GM23338 (cell line): ENCODE measurements at regions not wholly inside any gene's neighbourhood (a gene's known extent, or its start where the extent isn't known, plus 50 kb on each side); places are given as distances from the start of the nearest gene placed in this dataset.

Experiments
- ATAC-seq: fragments of 200-7000 bp; cut with Tn5 transposase; 3 replicates; pipeline ENCODE4 v1.9.1; 2020
- DNase-seq: peaks from one replicate; pipeline ENCODE4 v3.0.0-alpha.2; 2015; ENCODE audit warnings: low spot score
- H2AFZ ChIP-seq: fragments of 200-600 bp; sonication (generic); 2 replicates; pipeline ENCODE4 v1.8.0; 2016; ENCODE audit warnings: antibody characterized with exemption, mild to moderate bottlenecking, moderate library complexity
- H3F3A ChIP-seq: fragments of 200-600 bp; sonication (generic); replicated peaks from 2 replicates; pipeline ENCODE4 v1.8.0; 2017; ENCODE audit warnings: antibody characterized with exemption, mixed run types, low read depth
- H3K27ac ChIP-seq: fragments of 200-600 bp; sonication (generic); 2 replicates; pipeline ENCODE4 v1.6.1; 2016; ENCODE audit warnings: low read depth
- H3K27me3 ChIP-seq: fragments of 200-600 bp; sonication (generic); 2 replicates; pipeline ENCODE4 v1.8.0; 2016; ENCODE audit warnings: mild to moderate bottlenecking, mixed run types, moderate library complexity; ENCODE audit not compliant: insufficient read depth
- H3K36me3 ChIP-seq: fragments of 200-600 bp; sonication (generic); 2 replicates; pipeline ENCODE4 v1.8.0; 2016; ENCODE audit warnings: mild to moderate bottlenecking; ENCODE audit not compliant: insufficient read depth
- H3K4me1 ChIP-seq: fragments of 200-600 bp; sonication (generic); 2 replicates; pipeline ENCODE4 v1.8.0; 2016; ENCODE audit warnings: mild to moderate bottlenecking, moderate library complexity; ENCODE audit not compliant: insufficient read depth
- H3K4me2 ChIP-seq: fragments of 200-600 bp; sonication (generic); 2 replicates; pipeline ENCODE4 v1.7.1; 2017; ENCODE audit warnings: mixed run types
- H3K4me3 ChIP-seq: fragments of 200-600 bp; sonication (generic); 2 replicates; pipeline ENCODE4 v1.6.1; 2016; ENCODE audit warnings: mixed run types
- H3K79me2 ChIP-seq: fragments of 200-600 bp; sonication (generic); replicated peaks from 2 replicates; pipeline ENCODE4 v1.8.0; 2017; ENCODE audit warnings: mild to moderate bottlenecking; ENCODE audit not compliant: insufficient read depth
- H3K9me2 ChIP-seq: fragments of 200-600 bp; sonication (generic); 2 replicates; pipeline ENCODE4 v1.8.0; 2017; ENCODE audit not compliant: insufficient read depth
- H4K20me1 ChIP-seq: fragments of 200-600 bp; sonication (generic); replicated peaks from 2 replicates; pipeline ENCODE4 v1.8.0; 2017; ENCODE audit warnings: mild to moderate bottlenecking; ENCODE audit not compliant: insufficient read depth
- H3K27ac Mint-ChIP-seq: 2 replicates; pipeline ENCODE4 v1.8.0; 2020; ENCODE audit warnings: inconsistent platforms, mild to moderate bottlenecking, moderate library complexity, mixed read lengths
- H3K27me3 Mint-ChIP-seq: 3 replicates; pipeline ENCODE4 v1.8.0; 2022; ENCODE audit warnings: low read depth, mild to moderate bottlenecking, moderate library complexity, mixed read lengths, inconsistent platforms; ENCODE audit not compliant: insufficient read depth, poor library complexity
- H3K36me3 Mint-ChIP-seq: 3 replicates; pipeline ENCODE4 v1.8.0; 2021; ENCODE audit warnings: low read depth, mild to moderate bottlenecking, inconsistent platforms, moderate library complexity, mixed read lengths
- H3K4me1 Mint-ChIP-seq: 3 replicates; pipeline ENCODE4 v1.8.0; 2020; ENCODE audit warnings: mild to moderate bottlenecking, inconsistent platforms, mixed read lengths
- H3K4me3 Mint-ChIP-seq: 3 replicates; pipeline ENCODE4 v1.8.0; 2021; ENCODE audit warnings: moderate library complexity, mild to moderate bottlenecking, inconsistent platforms, mixed read lengths
- H3K9me3 Mint-ChIP-seq: 3 replicates; pipeline ENCODE4 v1.8.0; 2020; ENCODE audit warnings: moderate library complexity, mild to moderate bottlenecking, inconsistent platforms, mixed read lengths
- CREB1 ChIP-seq: fragments of 250-450 bp; sonication (Bioruptor Pico); IDR thresholded peaks from 2 replicates; pipeline ENCODE4 v1.5.0; 2020; ENCODE audit warnings: low read depth, mild to moderate bottlenecking, moderate library complexity
- CTCF ChIP-seq, 2 experiments: fragments of 200-600 bp in 1 of 2; sonication (generic) in 1 of 2; conservative IDR thresholded peaks; 2 replicates each; pipeline versions ENCODE4 v1.5.1 to v1.6.1; 2016 to 2017; ENCODE audit warnings: antibody characterized with exemption in 2 of 2, low read depth in 2 of 2, mild to moderate bottlenecking in 2 of 2, moderate library complexity in 1 of 2
- ETS1 ChIP-seq: IDR thresholded peaks from 2 replicates; pipeline ENCODE4 v1.6.1; 2016; ENCODE audit warnings: antibody characterized with exemption
- EZH2 ChIP-seq: fragments of 200-600 bp; sonication (generic); IDR thresholded peaks from one replicate; pipeline ENCODE4 v1.8.0; 2017; ENCODE audit warnings: antibody characterized with exemption, mild to moderate bottlenecking, low read depth; ENCODE audit not compliant: unreplicated experiment
- EZH2phosphoT487 ChIP-seq: fragments of 200-600 bp; sonication (generic); IDR thresholded peaks from one replicate; pipeline ENCODE4 v1.8.1; 2018; ENCODE audit warnings: antibody characterized with exemption; ENCODE audit not compliant: unreplicated experiment
- JUNB ChIP-seq: IDR thresholded peaks from one replicate; pipeline ENCODE4 v1.6.1; 2016; ENCODE audit warnings: antibody characterized with exemption; ENCODE audit not compliant: unreplicated experiment
- NANOG ChIP-seq: IDR thresholded peaks from 2 replicates; pipeline ENCODE4 v1.6.1; 2016; ENCODE audit warnings: antibody characterized with exemption, borderline replicate concordance
- POLR2AphosphoS5 ChIP-seq: IDR thresholded peaks from 2 replicates; pipeline ENCODE4 v1.6.1; 2016; ENCODE audit warnings: antibody characterized with exemption, low read depth
- STAT1 ChIP-seq: IDR thresholded peaks from one replicate; pipeline ENCODE4 v1.6.1; 2016; ENCODE audit warnings: antibody characterized with exemption; ENCODE audit not compliant: unreplicated experiment
- ZNF114 ChIP-seq: fragments of 250-450 bp; sonication (Bioruptor Pico); IDR thresholded peaks from 2 replicates; pipeline ENCODE4 v1.5.0; 2020; ENCODE audit warnings: mild to moderate bottlenecking, moderate library complexity
- ZNF331 ChIP-seq: fragments of 250-450 bp; sonication (Bioruptor Pico); IDR thresholded peaks from 2 replicates; pipeline ENCODE4 v1.5.0; 2020; ENCODE audit warnings: low read depth, mild to moderate bottlenecking, moderate library complexity
- TF ChIP-seq, protein P1 (sequence below): fragments of 250-450 bp; sonication (Bioruptor Pico); IDR thresholded peaks from 2 replicates; pipeline ENCODE4 v1.5.0; 2020; ENCODE audit warnings: mild to moderate bottlenecking, moderate library complexity
- TF ChIP-seq, protein P2 (sequence below): IDR thresholded peaks from one replicate; pipeline ENCODE4 v1.6.1; 2018; ENCODE audit warnings: antibody characterized with exemption; ENCODE audit not compliant: unreplicated experiment

DNA sequence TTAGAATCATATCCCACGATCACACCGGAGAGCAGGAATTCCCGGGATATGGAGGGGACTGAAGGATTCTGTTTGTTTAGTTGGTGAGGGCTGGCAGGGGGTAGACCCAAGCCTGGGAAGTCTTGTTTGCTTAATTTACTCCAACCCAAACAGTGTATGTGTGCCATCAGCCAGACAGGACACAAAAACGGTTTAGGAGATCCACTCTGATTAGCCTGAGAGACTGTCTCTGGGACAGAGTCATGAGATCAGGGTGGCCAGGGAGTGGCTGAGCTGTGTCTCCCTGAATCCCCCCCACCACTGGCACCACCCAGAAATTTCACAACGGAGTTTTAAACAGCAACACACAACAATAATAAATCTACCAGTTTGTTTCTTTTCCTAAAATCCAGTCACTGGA, 127.0 kb downstream of the RBFOX3 start:
- Mint-ChIP-seq H3K27me3 (peaks cover 15% of the 10 kb centered on the region), H3K9me3 (no peaks in the 10 kb centered on the region; the same call in 2 of the 3 replicates)

More for the DNA sequence above, 127.0 kb downstream of the RBFOX3 start:
- no peak overlapping the region for H3K27ac ChIP-seq
- H3K4me3 Mint-ChIP-seq = no peak overlapping the region; the same call in 2 of the 3 replicates
- TF ChIP-seq CTCF (conservative IDR thresholded peaks at IDR 0.05; ENCODE audit: low read depth in 2 of 2) = no peak
- no peak for TF ChIP-seq STAT1
- no peak for TF ChIP-seq CREB1 (CRISPR knock-in tag)
- TF ChIP-seq ETS1 = no peak
- TF ChIP-seq JUNB = no peak
- no peak for TF ChIP-seq NANOG
- no peak for TF ChIP-seq ZNF114
- no peak for TF ChIP-seq EZH2phosphoT487
- TF ChIP-seq ZNF331 (CRISPR knock-in tag) = no peak
- TF ChIP-seq, protein P1, sequence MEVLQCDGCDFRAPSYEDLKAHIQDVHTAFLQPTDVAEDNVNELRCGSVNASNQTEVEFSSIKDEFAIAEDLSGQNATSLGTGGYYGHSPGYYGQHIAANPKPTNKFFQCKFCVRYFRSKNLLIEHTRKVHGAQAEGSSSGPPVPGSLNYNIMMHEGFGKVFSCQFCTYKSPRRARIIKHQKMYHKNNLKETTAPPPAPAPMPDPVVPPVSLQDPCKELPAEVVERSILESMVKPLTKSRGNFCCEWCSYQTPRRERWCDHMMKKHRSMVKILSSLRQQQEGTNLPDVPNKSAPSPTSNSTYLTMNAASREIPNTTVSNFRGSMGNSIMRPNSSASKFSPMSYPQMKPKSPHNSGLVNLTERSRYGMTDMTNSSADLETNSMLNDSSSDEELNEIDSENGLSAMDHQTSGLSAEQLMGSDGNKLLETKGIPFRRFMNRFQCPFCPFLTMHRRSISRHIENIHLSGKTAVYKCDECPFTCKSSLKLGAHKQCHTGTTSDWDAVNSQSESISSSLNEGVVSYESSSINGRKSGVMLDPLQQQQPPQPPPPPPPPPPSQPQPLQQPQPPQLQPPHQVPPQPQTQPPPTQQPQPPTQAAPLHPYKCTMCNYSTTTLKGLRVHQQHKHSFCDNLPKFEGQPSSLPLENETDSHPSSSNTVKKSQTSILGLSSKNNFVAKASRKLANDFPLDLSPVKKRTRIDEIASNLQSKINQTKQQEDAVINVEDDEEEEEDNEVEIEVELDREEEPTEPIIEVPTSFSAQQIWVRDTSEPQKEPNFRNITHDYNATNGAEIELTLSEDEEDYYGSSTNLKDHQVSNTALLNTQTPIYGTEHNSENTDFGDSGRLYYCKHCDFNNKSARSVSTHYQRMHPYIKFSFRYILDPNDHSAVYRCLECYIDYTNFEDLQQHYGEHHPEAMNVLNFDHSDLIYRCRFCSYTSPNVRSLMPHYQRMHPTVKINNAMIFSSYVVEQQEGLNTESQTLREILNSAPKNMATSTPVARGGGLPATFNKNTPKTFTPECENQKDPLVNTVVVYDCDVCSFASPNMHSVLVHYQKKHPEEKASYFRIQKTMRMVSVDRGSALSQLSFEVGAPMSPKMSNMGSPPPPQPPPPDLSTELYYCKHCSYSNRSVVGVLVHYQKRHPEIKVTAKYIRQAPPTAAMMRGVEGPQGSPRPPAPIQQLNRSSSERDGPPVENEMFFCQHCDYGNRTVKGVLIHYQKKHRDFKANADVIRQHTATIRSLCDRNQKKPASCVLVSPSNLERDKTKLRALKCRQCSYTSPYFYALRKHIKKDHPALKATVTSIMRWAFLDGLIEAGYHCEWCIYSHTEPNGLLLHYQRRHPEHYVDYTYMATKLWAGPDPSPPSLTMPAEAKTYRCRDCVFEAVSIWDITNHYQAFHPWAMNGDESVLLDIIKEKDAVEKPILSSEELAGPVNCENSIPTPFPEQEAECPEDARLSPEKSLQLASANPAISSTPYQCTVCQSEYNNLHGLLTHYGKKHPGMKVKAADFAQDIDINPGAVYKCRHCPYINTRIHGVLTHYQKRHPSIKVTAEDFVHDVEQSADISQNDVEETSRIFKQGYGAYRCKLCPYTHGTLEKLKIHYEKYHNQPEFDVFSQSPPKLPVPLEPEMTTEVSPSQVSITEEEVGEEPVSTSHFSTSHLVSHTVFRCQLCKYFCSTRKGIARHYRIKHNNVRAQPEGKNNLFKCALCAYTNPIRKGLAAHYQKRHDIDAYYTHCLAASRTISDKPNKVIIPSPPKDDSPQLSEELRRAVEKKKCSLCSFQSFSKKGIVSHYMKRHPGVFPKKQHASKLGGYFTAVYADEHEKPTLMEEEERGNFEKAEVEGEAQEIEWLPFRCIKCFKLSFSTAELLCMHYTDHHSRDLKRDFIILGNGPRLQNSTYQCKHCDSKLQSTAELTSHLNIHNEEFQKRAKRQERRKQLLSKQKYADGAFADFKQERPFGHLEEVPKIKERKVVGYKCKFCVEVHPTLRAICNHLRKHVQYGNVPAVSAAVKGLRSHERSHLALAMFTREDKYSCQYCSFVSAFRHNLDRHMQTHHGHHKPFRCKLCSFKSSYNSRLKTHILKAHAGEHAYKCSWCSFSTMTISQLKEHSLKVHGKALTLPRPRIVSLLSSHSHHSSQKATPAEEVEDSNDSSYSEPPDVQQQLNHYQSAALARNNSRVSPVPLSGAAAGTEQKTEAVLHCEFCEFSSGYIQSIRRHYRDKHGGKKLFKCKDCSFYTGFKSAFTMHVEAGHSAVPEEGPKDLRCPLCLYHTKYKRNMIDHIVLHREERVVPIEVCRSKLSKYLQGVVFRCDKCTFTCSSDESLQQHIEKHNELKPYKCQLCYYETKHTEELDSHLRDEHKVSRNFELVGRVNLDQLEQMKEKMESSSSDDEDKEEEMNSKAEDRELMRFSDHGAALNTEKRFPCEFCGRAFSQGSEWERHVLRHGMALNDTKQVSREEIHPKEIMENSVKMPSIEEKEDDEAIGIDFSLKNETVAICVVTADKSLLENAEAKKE = no peak
- no peak for TF ChIP-seq POLR2AphosphoS5
- TF ChIP-seq EZH2 = no peak
- TF ChIP-seq, protein P2, sequence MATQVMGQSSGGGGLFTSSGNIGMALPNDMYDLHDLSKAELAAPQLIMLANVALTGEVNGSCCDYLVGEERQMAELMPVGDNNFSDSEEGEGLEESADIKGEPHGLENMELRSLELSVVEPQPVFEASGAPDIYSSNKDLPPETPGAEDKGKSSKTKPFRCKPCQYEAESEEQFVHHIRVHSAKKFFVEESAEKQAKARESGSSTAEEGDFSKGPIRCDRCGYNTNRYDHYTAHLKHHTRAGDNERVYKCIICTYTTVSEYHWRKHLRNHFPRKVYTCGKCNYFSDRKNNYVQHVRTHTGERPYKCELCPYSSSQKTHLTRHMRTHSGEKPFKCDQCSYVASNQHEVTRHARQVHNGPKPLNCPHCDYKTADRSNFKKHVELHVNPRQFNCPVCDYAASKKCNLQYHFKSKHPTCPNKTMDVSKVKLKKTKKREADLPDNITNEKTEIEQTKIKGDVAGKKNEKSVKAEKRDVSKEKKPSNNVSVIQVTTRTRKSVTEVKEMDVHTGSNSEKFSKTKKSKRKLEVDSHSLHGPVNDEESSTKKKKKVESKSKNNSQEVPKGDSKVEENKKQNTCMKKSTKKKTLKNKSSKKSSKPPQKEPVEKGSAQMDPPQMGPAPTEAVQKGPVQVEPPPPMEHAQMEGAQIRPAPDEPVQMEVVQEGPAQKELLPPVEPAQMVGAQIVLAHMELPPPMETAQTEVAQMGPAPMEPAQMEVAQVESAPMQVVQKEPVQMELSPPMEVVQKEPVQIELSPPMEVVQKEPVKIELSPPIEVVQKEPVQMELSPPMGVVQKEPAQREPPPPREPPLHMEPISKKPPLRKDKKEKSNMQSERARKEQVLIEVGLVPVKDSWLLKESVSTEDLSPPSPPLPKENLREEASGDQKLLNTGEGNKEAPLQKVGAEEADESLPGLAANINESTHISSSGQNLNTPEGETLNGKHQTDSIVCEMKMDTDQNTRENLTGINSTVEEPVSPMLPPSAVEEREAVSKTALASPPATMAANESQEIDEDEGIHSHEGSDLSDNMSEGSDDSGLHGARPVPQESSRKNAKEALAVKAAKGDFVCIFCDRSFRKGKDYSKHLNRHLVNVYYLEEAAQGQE = no peak
- H3K4me1 ChIP-seq = peaks cover 12% of the 10 kb centered on the region
- no peaks in the 10 kb centered on the region for H3K9me2 ChIP-seq
- H3K4me2 ChIP-seq = no peak overlapping the region
- H3K4me1 Mint-ChIP-seq = peaks cover 31% of the 10 kb centered on the region
- H3K27ac Mint-ChIP-seq = no peak overlapping the region
- no peaks in the 10 kb centered on the region for H3K27me3 ChIP-seq
- H3F3A ChIP-seq = no peaks in the 10 kb centered on the region
- H3K4me3 ChIP-seq = no peak overlapping the region
- no peaks in the 10 kb centered on the region for H4K20me1 ChIP-seq
- DNase-seq (no peak), ATAC-seq (no peak)
- no peaks in the 10 kb centered on the region for H3K79me2 ChIP-seq
- no peaks in the 10 kb centered on the region for H3K36me3 Mint-ChIP-seq
- no peaks in the 10 kb centered on the region for H3K36me3 ChIP-seq
- no peak overlapping the region for H2AFZ ChIP-seq
